HUES48 (cell line): ENCODE measurements at regions not wholly inside any gene's neighbourhood (a gene's known extent, or its start where the extent isn't known, plus 50 kb on each side); places are given as distances from the start of the nearest gene placed in this dataset.

Source experiments
- H3K27ac ChIP-seq: one replicate; pipeline ENCODE4 v1.7.0; 2013; ENCODE audit warnings: low read depth, low read length, inconsistent platforms
- H3K27me3 ChIP-seq: 2 replicates; pipeline ENCODE4 v1.6.1; 2013; ENCODE audit warnings: mild to moderate bottlenecking, low read length; ENCODE audit not compliant: control insufficient read depth, insufficient read depth
- H3K36me3 ChIP-seq: 2 replicates; pipeline ENCODE4 v1.6.1; 2013; ENCODE audit warnings: low read length; ENCODE audit not compliant: control insufficient read depth, insufficient read depth
- H3K4me1 ChIP-seq: 2 replicates; pipeline ENCODE4 v1.6.1; 2013; ENCODE audit warnings: mild to moderate bottlenecking, low read length; ENCODE audit not compliant: control insufficient read depth, insufficient read depth
- H3K4me3 ChIP-seq: 2 replicates; pipeline ENCODE4 v1.5.1; 2013; ENCODE audit warnings: mild to moderate bottlenecking, low read depth, low read length
- H3K9ac ChIP-seq: 2 replicates; pipeline ENCODE4 v1.6.1; 2013; ENCODE audit warnings: mild to moderate bottlenecking, low read depth, low read length, moderate library complexity
- H3K9me3 ChIP-seq: 2 replicates; pipeline ENCODE4 v1.6.1; 2013; ENCODE audit warnings: low read length; ENCODE audit not compliant: control insufficient read depth, insufficient read depth

DNA sequence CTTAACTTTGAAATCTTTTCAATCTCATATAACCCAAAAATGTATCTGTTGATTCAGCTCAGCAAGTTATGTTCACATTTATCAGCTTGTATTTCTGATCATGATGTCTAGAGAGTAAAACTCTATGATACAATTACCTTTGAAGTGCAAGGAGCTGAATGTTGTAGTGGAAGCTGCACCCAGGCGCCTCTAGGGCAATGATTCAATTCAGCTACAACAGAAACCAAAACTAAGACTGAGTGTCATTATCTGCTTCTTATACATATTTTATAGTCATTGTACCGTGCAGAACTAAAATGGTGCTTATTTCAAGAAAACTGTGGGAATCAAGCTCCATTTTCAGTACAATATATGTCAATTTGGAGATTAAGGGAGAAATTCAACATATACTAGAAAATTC, 1237.5 kb downstream of the ZPLD1 start:
- H3K36me3 ChIP-seq = no peaks in the 10 kb centered on the region
- H3K9ac ChIP-seq = no peak overlapping the region
- H3K4me3 ChIP-seq = no peak overlapping the region
- no peaks in the 10 kb centered on the region for H3K27me3 ChIP-seq
- no peak overlapping the region for H3K27ac ChIP-seq
- H3K9me3 ChIP-seq = no peaks in the 10 kb centered on the region
- peaks cover 2% of the 10 kb centered on the region for H3K4me1 ChIP-seq

DNA sequence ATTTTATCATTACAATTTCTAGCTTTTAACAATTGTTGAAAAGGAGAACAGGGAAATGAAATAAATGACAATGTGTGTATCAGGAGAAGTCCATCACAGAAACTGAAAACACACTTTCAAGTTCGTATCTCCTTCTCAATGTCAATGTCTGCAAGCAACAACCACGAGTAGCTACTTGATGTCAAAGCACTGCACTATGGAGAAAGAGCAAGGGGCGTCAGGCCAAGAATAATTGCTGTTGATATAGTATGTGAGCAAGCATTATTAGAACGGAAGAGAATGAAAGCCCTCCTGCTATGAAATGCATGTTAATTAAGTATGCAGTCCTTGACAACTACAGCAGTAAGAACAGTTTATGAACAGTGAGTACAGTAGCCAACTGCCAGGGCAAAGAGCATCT, 1250.1 kb downstream of the ZPLD1 start:
- no peak overlapping the region for H3K9ac ChIP-seq

GRCh38 chr3:103685939-103686338, 1251.1 kb downstream of the ZPLD1 start:
- Histone ChIP-seq H3K9ac (no peak overlapping the region), H3K9me3 (no peaks in the 10 kb centered on the region; the same call in 1 of the 2 replicates), H3K4me1 (no peaks in the 10 kb centered on the region), H3K4me3 (no peak overlapping the region), H3K27ac (no peak overlapping the region), H3K27me3 (no peaks in the 10 kb centered on the region), H3K36me3 (no peaks in the 10 kb centered on the region)

More for the DNA sequence above, 1250.1 kb downstream of the ZPLD1 start:
- H3K9me3 ChIP-seq = no peaks in the 10 kb centered on the region; the same call in 1 of the 2 replicates
- no peaks in the 10 kb centered on the region for H3K36me3 ChIP-seq
- no peaks in the 10 kb centered on the region for H3K4me1 ChIP-seq
- no peak overlapping the region for H3K27ac ChIP-seq
- H3K27me3 ChIP-seq = no peaks in the 10 kb centered on the region
- H3K4me3 ChIP-seq = no peak overlapping the region

GRCh38 chr3:103690536-103690935, 1255.7 kb downstream of the ZPLD1 start:
- H3K27ac ChIP-seq = no peak overlapping the region
- no peak overlapping the region for H3K9ac ChIP-seq
- no peaks in the 10 kb centered on the region; the same call in 1 of the 2 replicates for H3K9me3 ChIP-seq
- H3K4me1 ChIP-seq = no peaks in the 10 kb centered on the region
- no peaks in the 10 kb centered on the region for H3K36me3 ChIP-seq
- no peak overlapping the region for H3K4me3 ChIP-seq
- H3K27me3 ChIP-seq = no peaks in the 10 kb centered on the region

DNA sequence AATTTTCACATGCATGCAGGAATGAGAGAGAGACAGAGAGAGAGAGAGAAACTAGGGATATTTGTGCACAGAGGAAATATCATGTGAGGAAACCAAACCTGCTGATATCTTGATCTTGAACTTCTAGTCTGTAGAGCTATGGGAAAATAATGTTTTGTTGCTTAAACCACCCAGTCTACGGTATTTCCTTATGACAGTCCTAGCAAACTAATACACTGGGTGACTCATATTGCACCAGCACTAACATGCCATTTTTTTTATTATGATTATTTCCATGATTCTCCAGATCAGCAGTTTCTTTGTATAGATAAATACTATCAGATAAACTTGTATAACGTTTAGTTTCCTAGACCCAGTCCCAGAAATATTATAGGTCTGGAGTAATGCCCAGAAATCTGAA, 1259.0 kb downstream of the ZPLD1 start:
- Histone ChIP-seq H3K27me3 (no peaks in the 10 kb centered on the region), H3K36me3 (no peaks in the 10 kb centered on the region), H3K9me3 (no peaks in the 10 kb centered on the region; the same call in 1 of the 2 replicates), H3K9ac (no peak overlapping the region), H3K4me1 (no peaks in the 10 kb centered on the region), H3K27ac (no peak overlapping the region), H3K4me3 (no peak overlapping the region)

- H3K27ac ChIP-seq = no peak overlapping the region
- no peaks in the 10 kb centered on the region for H3K9me3 ChIP-seq
- H3K36me3 ChIP-seq = no peaks in the 10 kb centered on the region
- H3K4me3 ChIP-seq = no peak overlapping the region
- no peaks in the 10 kb centered on the region for H3K27me3 ChIP-seq
- no peak overlapping the region for H3K9ac ChIP-seq
- no peaks in the 10 kb centered on the region for H3K4me1 ChIP-seq
These were observed 1263.8 kb downstream of the ZPLD1 start for GRCh38 chr3:103698646-103699045.

GRCh38 chr3:103699228-103699627, 1264.4 kb downstream of the ZPLD1 start:
- Histone ChIP-seq H3K27me3 (no peaks in the 10 kb centered on the region), H3K36me3 (no peaks in the 10 kb centered on the region), H3K27ac (no peak overlapping the region), H3K4me1 (no peaks in the 10 kb centered on the region), H3K9me3 (no peaks in the 10 kb centered on the region), H3K4me3 (no peak overlapping the region), H3K9ac (no peak overlapping the region)

GRCh38 chr3:103705641-103706040, 1270.8 kb downstream of the ZPLD1 start:
- no peak overlapping the region for H3K27ac ChIP-seq
- H3K9me3 ChIP-seq = no peaks in the 10 kb centered on the region
- no peaks in the 10 kb centered on the region for H3K36me3 ChIP-seq
- H3K4me1 ChIP-seq = no peaks in the 10 kb centered on the region
- H3K9ac ChIP-seq = no peak overlapping the region
- H3K4me3 ChIP-seq = no peak overlapping the region
- no peaks in the 10 kb centered on the region for H3K27me3 ChIP-seq

- Histone ChIP-seq H3K27ac (no peak overlapping the region), H3K4me1 (no peaks in the 10 kb centered on the region), H3K36me3 (no peaks in the 10 kb centered on the region)
These were observed 1271.9 kb downstream of the ZPLD1 start for GRCh38 chr3:103706671-103707070.

GRCh38 chr3:103711670-103712069, 1276.9 kb downstream of the ZPLD1 start:
- H3K9ac ChIP-seq = no peak overlapping the region
- no peaks in the 10 kb centered on the region for H3K36me3 ChIP-seq
- H3K27me3 ChIP-seq = no peaks in the 10 kb centered on the region

More at GRCh38 chr3:103706671-103707070, 1271.9 kb downstream of the ZPLD1 start:
- Histone ChIP-seq H3K9me3 (no peaks in the 10 kb centered on the region), H3K4me3 (no peak overlapping the region), H3K9ac (no peak overlapping the region), H3K27me3 (no peaks in the 10 kb centered on the region)

GRCh38 chr3:103712320-103713008, 1277.6 kb downstream of the ZPLD1 start:
- no peak overlapping the region for H3K27ac ChIP-seq
- no peak overlapping the region for H3K9ac ChIP-seq
- H3K36me3 ChIP-seq = no peaks in the 10 kb centered on the region
- no peak overlapping the region for H3K4me3 ChIP-seq
- no peaks in the 10 kb centered on the region for H3K9me3 ChIP-seq
- no peaks in the 10 kb centered on the region for H3K4me1 ChIP-seq
- no peaks in the 10 kb centered on the region for H3K27me3 ChIP-seq

More at GRCh38 chr3:103711670-103712069, 1276.9 kb downstream of the ZPLD1 start:
- H3K4me1 ChIP-seq = no peaks in the 10 kb centered on the region
- H3K9me3 ChIP-seq = no peaks in the 10 kb centered on the region
- H3K4me3 ChIP-seq = no peak overlapping the region
- no peak overlapping the region for H3K27ac ChIP-seq
